NCI-H2029 (cell line): ENCODE measurements at regions not wholly inside any gene's neighbourhood (a gene's known extent, or its start where the extent isn't known, plus 50 kb on each side); places are given as distances from the start of the nearest gene placed in this dataset.

Experiments used
- DNase-seq: peaks from one replicate; lab custom pipeline; 2025; lab: John Stamatoyannopoulos, UW

GRCh38 chr10:79012567-79012966 is 56.2 kb upstream of the ZMIZ1 start:
- DNase-seq = no peak

- no peak for DNase-seq
Observed at GRCh38 chr10:79013406-79013987, 55.3 kb upstream of the ZMIZ1 start.

GRCh38 chr10:79014796-79015195 is 54.0 kb upstream of the ZMIZ1 start:
- DNase-seq = no peak

- no peak for DNase-seq
Observed at GRCh38 chr10:79017882-79018520, 50.8 kb upstream of the ZMIZ1 start.

GRCh38 chr10:79018521-79019011 is 50.2 kb upstream of the ZMIZ1 start:
- peak; percentile 35 for DNase-seq
